NAMALWA (cell line): ENCODE measurements at regions not wholly inside any gene's neighbourhood (a gene's known extent, or its start where the extent isn't known, plus 50 kb on each side); places are given as distances from the start of the nearest gene placed in this dataset.

ENCODE experiments used
- DNase-seq: peaks from one replicate; pipeline ENCODE4 v3.0.0-alpha.2; 2015; ENCODE audit warnings: low spot score

GRCh38 chr15:95972812-95973211 is 357.7 kb upstream of the NR2F2 start:
- no peak for DNase-seq

DNA sequence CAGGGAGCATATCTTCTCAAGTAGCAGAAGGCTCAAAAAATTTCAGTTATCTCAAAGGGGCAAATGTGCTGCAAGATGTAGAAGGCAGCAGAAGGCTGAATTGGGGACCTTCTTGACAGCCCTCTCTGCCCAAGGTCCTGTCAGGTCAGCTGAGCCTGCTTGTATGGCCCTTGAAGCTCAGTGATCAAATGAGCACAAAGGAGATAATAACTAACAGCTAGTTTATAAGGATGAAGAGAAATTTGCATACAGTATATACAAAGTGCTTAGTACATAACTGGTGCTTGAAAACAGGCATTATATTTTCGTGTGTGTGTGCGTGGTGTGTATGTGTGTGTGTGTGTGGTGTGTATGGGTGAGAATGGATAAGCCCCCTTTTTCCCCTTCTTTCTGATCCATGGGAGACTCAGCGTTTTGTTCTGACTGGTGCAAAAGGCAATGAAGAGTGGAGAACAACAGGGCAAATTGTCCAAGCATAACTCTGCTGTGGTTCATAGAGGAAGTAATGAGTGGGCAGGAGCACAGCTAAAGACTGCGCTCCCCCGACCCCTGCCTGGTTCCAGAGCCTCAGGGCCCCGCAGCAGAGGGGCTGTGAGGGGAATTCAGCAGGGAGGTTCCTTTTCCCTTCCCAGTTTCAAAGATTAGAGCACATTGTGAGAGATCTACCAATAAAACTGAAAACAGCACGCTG is 356.8 kb upstream of the NR2F2 start:
- no peak for DNase-seq

GRCh38 chr15:95975212-95975611 is 355.3 kb upstream of the NR2F2 start:
- no peak for DNase-seq

- DNase-seq: no peak
Measured at GRCh38 chr15:95979286-95979685, 351.2 kb upstream of the NR2F2 start.

GRCh38 chr15:95981209-95981608 is 349.3 kb upstream of the NR2F2 start:
- DNase-seq: no peak

DNA sequence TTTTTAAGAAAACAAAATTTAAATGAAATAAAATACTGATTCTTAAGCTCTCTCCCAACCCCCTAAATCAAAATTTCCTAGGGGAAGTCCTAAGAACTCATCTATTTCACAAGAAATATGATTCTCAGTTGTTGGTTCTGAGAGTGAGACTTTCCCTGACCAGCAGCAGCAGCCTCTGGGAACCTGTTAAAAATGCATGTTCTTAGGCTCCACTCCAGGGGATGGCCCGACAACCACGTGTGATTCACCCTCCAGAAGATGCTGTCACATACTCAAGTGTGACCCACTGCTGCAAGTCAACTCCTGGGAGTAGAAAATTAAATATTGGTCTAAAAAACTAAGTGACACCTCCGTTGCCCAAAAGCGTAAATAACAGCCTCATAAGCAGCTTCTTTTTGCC is 343.2 kb upstream of the NR2F2 start:
- no peak for DNase-seq

DNA sequence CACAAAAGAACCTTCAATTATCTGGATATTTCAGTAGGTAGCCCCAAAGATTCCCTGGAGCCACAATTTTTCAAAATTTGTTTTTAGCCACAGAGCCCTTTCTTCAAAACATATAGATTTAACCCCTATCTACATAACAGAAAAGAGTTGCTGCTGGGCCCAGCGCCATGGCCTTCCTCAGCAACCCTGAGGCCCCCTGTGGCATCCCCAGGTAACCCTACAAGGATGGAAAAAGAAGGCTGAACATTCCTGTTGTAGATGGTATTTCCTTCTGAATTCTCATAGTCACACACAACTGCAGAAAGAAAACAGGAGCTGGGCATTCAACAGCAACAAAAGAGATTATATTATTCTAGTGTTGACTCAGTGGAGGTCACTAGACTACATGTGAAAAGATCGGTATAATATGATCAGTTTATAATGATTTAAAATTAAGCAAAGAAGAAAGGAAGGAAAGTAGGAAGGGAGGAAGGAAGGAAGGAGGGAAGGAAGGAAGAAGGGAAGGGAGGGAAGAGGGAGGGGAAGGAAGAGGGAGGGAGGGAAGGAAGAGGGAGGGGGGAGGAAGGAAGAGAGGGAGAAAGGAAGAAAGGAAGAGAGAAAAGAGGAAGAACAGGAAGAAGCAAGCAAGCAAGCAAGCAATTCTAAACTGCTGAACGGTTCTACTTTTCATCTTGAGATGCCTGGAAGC is 342.5 kb upstream of the NR2F2 start:
- no peak for DNase-seq

DNA sequence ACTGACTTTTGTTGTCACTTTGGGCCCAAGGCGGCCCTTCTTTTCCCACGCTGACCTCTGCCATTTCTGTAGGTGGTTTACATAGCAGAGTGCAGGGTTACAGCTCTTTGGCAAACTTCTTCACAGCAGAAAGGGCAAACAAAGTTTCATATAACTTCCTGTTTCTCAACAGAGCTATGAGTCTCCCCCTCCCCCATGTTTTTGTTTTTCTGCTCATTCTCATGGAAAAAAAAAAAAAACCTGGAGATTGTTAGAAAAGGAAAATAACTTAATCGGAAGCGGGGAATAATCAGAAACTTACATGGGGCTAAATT is 342.0 kb upstream of the NR2F2 start:
- no peak for DNase-seq

DNA sequence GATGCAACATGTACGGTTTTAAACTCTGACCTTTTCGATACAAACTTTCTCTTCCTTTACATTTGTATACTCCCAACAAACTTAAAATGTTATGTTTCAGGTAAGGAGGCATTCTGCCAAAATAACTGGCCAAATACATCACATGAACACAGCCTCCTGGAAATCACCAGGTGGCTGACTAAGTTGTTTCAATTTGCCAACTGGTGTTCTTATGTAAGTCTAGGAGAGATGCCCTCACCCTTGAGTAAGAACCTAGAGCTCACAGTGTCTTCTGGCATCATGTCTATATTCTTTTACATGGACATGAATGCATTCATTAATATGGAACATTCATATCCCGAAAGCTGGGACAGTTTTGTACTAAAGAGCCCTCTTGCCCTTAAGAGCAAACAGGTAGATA is 341.1 kb upstream of the NR2F2 start:
- no peak for DNase-seq

DNA sequence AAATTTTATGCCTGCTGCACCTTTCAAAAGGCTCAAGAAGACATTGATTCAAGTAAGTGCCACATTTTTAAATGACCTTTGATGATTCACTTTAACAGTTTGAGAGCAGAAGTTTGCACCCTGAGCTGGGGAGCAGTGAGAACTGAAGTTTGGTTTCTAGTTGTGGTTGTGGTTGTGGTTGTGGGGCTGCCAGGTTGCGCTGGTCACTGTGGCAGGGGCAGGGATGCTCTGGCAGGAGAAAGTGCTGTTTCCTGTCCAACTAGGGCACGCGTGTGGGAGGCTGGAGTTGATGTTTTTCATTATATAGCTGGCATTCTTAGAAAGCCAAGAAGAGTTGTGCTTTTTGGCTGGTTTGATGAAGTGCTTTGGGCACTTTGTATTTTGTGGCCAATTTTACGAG is 339.7 kb upstream of the NR2F2 start:
- DNase-seq: no peak

DNA sequence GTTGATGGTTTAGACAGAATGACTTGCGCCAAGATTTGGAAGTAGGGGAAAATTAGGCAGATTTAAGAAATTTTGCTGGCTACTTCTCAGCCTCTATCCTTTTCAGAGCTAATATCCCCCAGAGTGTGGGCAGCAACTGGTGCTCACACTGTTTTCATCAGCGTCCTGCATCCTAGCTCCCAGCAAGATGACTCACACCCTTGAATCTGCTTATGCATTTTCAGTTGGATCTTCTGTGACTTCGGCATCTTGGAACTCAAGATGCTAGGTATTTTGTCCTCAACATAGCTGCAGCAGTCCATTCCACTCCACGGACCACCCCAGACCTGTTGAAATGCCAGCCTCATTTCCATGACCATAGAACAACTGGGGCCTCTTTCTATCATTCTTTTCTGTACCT is 336.1 kb upstream of the NR2F2 start:
- no peak for DNase-seq

GRCh38 chr15:95995375-95996168 is 334.9 kb upstream of the NR2F2 start:
- no peak for DNase-seq

DNA sequence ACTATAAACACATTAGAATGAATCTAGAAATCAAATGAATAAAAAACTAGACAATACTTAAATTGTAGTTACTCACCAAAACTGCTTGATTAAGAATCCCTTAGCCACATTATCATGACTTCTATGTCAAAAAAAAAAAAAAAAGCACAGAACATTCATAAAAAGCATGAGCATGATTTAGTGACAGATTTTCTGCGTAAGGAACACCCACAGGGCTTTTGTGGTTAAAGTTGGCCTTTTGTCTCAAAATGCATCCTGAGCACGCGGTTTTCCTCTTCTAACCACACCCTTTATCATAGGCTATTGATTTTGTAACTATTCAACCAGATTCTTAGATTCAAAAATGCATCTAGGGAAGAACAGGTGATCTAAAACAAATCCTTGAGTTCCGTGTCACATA is 334.0 kb upstream of the NR2F2 start:
- DNase-seq: no peak

GRCh38 chr15:95998935-95999334 is 331.6 kb upstream of the NR2F2 start:
- DNase-seq: no peak

GRCh38 chr15:96002890-96003859 is 327.3 kb upstream of the NR2F2 start:
- no peak for DNase-seq

DNA sequence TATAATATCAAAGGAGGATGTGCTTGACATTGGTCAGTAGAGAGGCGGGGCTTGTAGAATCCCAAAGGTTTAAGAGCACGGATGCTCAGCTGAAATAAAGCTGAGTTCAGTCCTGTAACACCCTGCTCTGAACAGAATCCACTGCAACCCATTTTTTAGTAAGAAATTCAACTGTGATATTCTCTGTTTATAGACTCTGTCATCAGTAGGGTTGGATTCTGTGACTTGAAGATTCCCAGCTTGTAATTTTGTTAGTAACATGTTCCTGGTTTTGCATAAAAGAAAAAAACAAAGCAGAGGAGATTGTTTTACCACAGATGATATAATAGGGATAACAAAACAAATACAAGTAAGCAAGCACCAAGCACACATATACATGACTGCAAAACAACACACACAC is 324.6 kb upstream of the NR2F2 start:
- DNase-seq: no peak

DNA sequence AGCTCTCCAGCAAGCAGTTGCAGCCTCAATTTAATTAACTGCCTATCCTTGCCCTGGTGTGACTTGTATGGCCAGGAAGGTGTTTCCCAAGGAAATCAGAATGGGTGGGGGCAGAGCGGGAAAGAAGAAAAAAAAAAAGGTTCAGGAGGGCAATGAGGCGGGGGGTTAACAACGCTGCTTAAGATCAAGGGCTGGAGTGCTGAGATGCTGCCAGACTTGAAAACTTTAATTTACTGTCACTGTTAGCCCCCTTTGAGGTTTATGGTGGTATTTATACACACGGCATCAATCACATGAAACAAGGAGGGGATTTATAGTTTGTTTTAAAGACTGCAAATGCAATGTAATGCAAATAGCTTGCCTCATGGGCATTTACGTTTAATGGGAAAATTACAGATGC is 319.4 kb upstream of the NR2F2 start:
- DNase-seq: no peak

DNA sequence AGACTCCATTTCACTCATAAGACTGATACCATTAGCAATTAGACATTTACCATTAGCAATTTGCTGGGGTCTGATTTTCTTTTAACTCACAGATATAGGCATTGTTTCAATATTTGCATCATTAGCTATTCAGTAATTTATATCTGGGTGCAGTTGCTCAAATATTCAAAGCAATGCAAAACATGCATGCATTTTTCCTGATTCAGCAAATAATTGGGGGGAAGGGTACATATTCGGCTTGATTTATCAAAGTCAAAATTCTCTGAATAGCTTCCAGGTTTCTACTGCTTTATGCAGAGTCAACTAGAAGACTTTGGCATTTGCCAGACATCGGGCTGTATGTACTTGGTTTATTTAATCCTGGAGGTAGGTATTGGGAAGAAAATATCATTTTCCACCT is 315.6 kb upstream of the NR2F2 start:
- no peak for DNase-seq

GRCh38 chr15:96019114-96019513 is 311.4 kb upstream of the NR2F2 start:
- no peak for DNase-seq

DNA sequence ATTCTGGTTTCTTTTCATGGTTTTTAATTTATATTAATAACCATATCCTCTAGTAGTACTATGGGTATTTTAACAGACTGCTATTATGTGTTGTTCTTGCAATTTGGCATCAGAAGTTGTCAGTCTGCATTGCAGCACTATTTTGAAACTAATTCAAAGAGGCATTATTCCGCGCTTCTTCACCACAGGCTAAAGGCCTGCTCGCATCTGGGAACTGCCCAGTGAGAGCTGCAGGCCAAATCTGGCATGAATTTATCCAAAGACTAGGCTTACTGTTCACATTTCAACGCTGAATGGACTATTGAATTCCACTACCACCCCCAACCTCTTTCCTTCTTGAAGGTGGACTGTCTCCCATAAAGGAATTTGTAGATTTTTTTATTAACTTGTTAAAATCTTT is 310.4 kb upstream of the NR2F2 start:
- DNase-seq: no peak

DNA sequence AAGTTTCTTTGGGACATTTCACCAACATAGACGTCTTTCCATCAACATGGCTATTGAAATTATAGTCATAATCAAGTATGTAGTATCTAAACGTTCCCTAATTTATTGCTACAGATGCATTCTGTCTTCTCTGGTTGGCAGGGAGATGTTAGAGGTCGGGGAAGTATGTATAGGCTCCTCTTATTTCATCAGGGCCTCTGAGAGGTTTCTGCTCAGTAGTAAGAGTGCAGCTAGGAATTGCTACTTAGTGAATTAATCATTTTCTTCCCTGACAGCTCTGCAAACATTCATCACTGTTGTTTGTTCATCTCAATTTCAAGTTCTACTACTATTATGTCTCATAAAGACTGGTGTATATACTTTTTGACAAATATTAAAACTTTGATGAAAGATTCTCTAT is 309.7 kb upstream of the NR2F2 start:
- DNase-seq: no peak

GRCh38 chr15:96023081-96023480 is 307.4 kb upstream of the NR2F2 start:
- DNase-seq: no peak
